ENCODE measurements at regions not wholly inside any gene's neighbourhood (a gene's known extent, or its start where the extent isn't known, plus 50 kb on each side); places are given as distances from the start of the nearest gene placed in this dataset.

DNA sequence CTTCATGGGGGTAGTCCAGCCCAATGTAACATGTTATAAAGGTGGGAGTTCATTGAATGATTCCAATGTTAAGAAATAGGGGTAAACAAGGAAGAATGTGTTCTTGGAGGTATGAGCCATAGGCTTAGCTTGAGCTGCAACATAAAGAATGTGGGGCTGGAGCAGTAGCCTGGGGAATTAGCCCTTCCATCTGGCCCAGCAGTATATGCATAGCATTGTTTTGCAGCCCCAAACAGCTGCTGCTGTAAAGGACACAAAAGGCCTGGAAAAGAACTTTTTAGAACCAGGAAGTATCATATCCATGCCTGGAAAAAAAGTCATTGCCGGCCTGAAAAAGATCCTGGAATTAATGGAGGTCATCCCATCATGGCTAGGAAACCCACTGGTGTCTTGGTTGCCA lies 55.8 kb upstream of the SMARCA2 start:
- TF ChIP-seq, protein P1, sequence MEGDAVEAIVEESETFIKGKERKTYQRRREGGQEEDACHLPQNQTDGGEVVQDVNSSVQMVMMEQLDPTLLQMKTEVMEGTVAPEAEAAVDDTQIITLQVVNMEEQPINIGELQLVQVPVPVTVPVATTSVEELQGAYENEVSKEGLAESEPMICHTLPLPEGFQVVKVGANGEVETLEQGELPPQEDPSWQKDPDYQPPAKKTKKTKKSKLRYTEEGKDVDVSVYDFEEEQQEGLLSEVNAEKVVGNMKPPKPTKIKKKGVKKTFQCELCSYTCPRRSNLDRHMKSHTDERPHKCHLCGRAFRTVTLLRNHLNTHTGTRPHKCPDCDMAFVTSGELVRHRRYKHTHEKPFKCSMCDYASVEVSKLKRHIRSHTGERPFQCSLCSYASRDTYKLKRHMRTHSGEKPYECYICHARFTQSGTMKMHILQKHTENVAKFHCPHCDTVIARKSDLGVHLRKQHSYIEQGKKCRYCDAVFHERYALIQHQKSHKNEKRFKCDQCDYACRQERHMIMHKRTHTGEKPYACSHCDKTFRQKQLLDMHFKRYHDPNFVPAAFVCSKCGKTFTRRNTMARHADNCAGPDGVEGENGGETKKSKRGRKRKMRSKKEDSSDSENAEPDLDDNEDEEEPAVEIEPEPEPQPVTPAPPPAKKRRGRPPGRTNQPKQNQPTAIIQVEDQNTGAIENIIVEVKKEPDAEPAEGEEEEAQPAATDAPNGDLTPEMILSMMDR (optimal IDR thresholded peaks at IDR 0.05 in 1 of 3, IDR thresholded peaks at IDR 0.05 in 1 of 3, conservative IDR thresholded peaks at IDR 0.05 in 1 of 3; ENCODE audit: extremely low read depth in 1 of 3, insufficient read depth in 2 of 3, low read length in 3 of 3): no peak
- no peak for TF ChIP-seq EZH2 (IDR thresholded peaks at IDR 0.05; ENCODE audit: low read length)
